HCT116 (cell line): ENCODE measurements at regions not wholly inside any gene's neighbourhood (a gene's known extent, or its start where the extent isn't known, plus 50 kb on each side); places are given as distances from the start of the nearest gene placed in this dataset.

Experiments used
- ATAC-seq: fragments of 200-7000 bp; cut with Tn5 transposase; 2 replicates; pipeline ENCODE4 v1.9.1; 2020; ENCODE audit warnings: mild to moderate bottlenecking, moderate library complexity
- BruUV-seq: library from RNA; stranded (reverse); fragments of 400-500 nt; replicated peaks from 2 replicates; lab custom pipeline; 2021; lab: Mats Ljungman, UMichigan
- CTCF ChIA-PET: fragments of 300-600 bp; sonication (Branson Sonifier 250); formaldehyde crosslinking; loops from one replicate; lab custom pipeline; 2021; ENCODE audit warnings: antibody characterized with exemption; lab: Charles Lee
- POLR2A ChIA-PET: fragments of 300-600, 350-600 bp; sonication (Branson Sonifier 250); formaldehyde crosslinking; loops from one replicate; lab custom pipeline; 2021; ENCODE audit warnings: antibody characterized with exemption; lab: Charles Lee
- RAD21 ChIA-PET, 2 experiments: fragments of 300-600 bp; sonication (Branson Sonifier 250); formaldehyde crosslinking; loops; one replicate each; lab custom pipeline; 2023; ENCODE audit warnings: low total read pairs in 2 of 2; ENCODE audit not compliant: uncharacterized antibody in 2 of 2, unreplicated experiment in 2 of 2, low non-redundant PET in 1 of 2; lab: Charles Lee
- DNase-seq: peaks from one replicate; pipeline ENCODE4 v3.0.0-alpha.2; 2010; ENCODE audit warnings: low read depth, low spot score
- H2AFZ ChIP-seq: fragments of 200-600 bp; shearing (Covaris generic), sonication (generic); 2 replicates; pipeline ENCODE4 v1.6.1; 2017; ENCODE audit warnings: low read depth, mixed run types, mixed read lengths, antibody characterized with exemption, low read length; ENCODE audit not compliant: poor library complexity, severe bottlenecking
- H3K27ac ChIP-seq: 2 replicates; pipeline ENCODE4 v1.5.1; 2012; ENCODE audit warnings: low read depth, low read length
- H3K27me3 ChIP-seq: fragments of 200-600 bp; sonication (generic); 2 replicates; pipeline ENCODE4 v1.6.1; 2016; ENCODE audit warnings: mixed run types, low read length, mixed read lengths; ENCODE audit not compliant: insufficient read depth
- H3K36me3 ChIP-seq, 2 experiments: fragments of 200-500 bp in 1 of 2; fragments of 200-600 bp in 1 of 2; sonication (Bioruptor generic) in 1 of 2; sonication (generic) in 1 of 2; 2 replicates each; pipeline versions ENCODE4 v1.5.1 to v1.6.1; 2014 to 2016; ENCODE audit warnings: low read length in 2 of 2, inconsistent platforms in 1 of 2, mixed read lengths in 1 of 2, mixed run types in 1 of 2; ENCODE audit not compliant: insufficient read depth in 2 of 2, control insufficient read depth in 1 of 2
- H3K4me1 ChIP-seq, 2 experiments: fragments of 200-600 bp in 1 of 2; sonication (generic) in 1 of 2; 2 replicates each; pipeline versions ENCODE4 v1.5.1 to v1.6.1; 2012 to 2017; ENCODE audit warnings: low read length in 2 of 2, inconsistent platforms in 1 of 2, mild to moderate bottlenecking in 1 of 2, mixed read lengths in 1 of 2, mixed run types in 1 of 2, moderate library complexity in 1 of 2; ENCODE audit not compliant: insufficient read depth in 2 of 2, control insufficient read depth in 1 of 2
- H3K4me2 ChIP-seq: fragments of 200-600 bp; sonication (generic); 2 replicates; pipeline ENCODE4 v1.6.1; 2017; ENCODE audit warnings: mixed run types, low read length, mixed read lengths
- H3K4me3 ChIP-seq, 2 experiments: fragments of 200-600 bp in 1 of 2; sonication (generic) in 1 of 2; replicated peaks in 1 of 2; 2 replicates each; pipeline ENCODE4 v1.5.1; 2011 to 2016; ENCODE audit warnings: low read length in 2 of 2, control low read depth in 1 of 2, low read depth in 1 of 2, mild to moderate bottlenecking in 1 of 2, mixed read lengths in 1 of 2, mixed run types in 1 of 2
- H3K79me2 ChIP-seq: fragments of 200-600 bp; sonication (generic); 2 replicates; pipeline ENCODE4 v1.6.1; 2017; ENCODE audit warnings: mild to moderate bottlenecking, mixed run types, low read length, moderate library complexity, mixed read lengths; ENCODE audit not compliant: insufficient read depth
- H3K9ac ChIP-seq: fragments of 200-600 bp; sonication (generic); 2 replicates; pipeline ENCODE4 v1.6.1; 2016; ENCODE audit warnings: low read length, mixed read lengths
- H3K9me2 ChIP-seq: fragments of 200-600 bp; sonication (generic), shearing (Covaris generic); 2 replicates; pipeline ENCODE4 v1.6.1; 2017; ENCODE audit warnings: mixed run types, mild to moderate bottlenecking, moderate library complexity; ENCODE audit not compliant: insufficient read depth
- H3K9me3 ChIP-seq, 2 experiments: fragments of 200-500 bp in 1 of 2; fragments of 200-600 bp in 1 of 2; sonication (Bioruptor generic) in 1 of 2; sonication (generic) in 1 of 2; 2 replicates each; pipeline ENCODE4 v1.6.1; 2014 to 2017; ENCODE audit warnings: low read length in 2 of 2, mixed read lengths in 2 of 2, inconsistent platforms in 1 of 2, low read depth in 1 of 2, mild to moderate bottlenecking in 1 of 2, mixed run types in 1 of 2, moderate library complexity in 1 of 2; ENCODE audit not compliant: control insufficient read depth in 1 of 2, insufficient read depth in 1 of 2
- H4K20me1 ChIP-seq: fragments of 200-600 bp; sonication (generic), shearing (Covaris generic); 2 replicates; pipeline ENCODE4 v1.6.1; 2017; ENCODE audit warnings: mixed run types, mild to moderate bottlenecking, moderate library complexity; ENCODE audit not compliant: insufficient read depth
- ATF3 ChIP-seq: IDR thresholded peaks from 2 replicates; pipeline ENCODE4 v1.6.1; 2012
- CBX3 ChIP-seq: IDR thresholded peaks from 2 replicates; pipeline ENCODE4 v1.6.1; 2012; ENCODE audit warnings: low read depth
- CEBPB ChIP-seq: IDR thresholded peaks from 2 replicates; pipeline ENCODE4 v1.6.1; 2012; ENCODE audit warnings: low read depth
- EGR1 ChIP-seq: IDR thresholded peaks from 2 replicates; pipeline ENCODE4 v1.6.1; 2012; ENCODE audit warnings: low read depth
- RAD21 ChIP-seq: IDR thresholded peaks from 2 replicates; pipeline ENCODE4 v1.6.1; 2012; ENCODE audit warnings: low read depth, mild to moderate bottlenecking
- REST ChIP-seq: IDR thresholded peaks from 2 replicates; pipeline ENCODE4 v1.6.1; 2012; ENCODE audit warnings: low read depth
- SIN3A ChIP-seq: IDR thresholded peaks from 2 replicates; pipeline ENCODE4 v1.6.1; 2012; ENCODE audit warnings: low read depth
- SRF ChIP-seq: IDR thresholded peaks from 2 replicates; pipeline ENCODE4 v1.6.1; 2012; ENCODE audit warnings: low read depth
- ZNF274 ChIP-seq: fragments of 200-500 bp; sonication (Bioruptor generic); IDR thresholded peaks from 2 replicates; pipeline ENCODE4 v1.6.1; 2014; ENCODE audit warnings: mild to moderate bottlenecking, low read depth, low read length, inconsistent platforms
- intact Hi-C: fragments of 100-400 bp; cut with micrococcal nuclease; formaldehyde crosslinking; loops from 2 replicates; pipeline ENCODE4 v1.10.0; 2022

GRCh38 chr7:69088185-69088584 is 510.1 kb upstream of the AUTS2 start:
- TF ChIP-seq CBX3 (no peak), EGR1 (no peak), SIN3A (no peak), ATF3 (no peak), ZNF274 (no peak), REST (no peak)
- H3K79me2 ChIP-seq: no peaks in the 10 kb centered on the region
- CTCF ChIA-PET: no interaction called here

GRCh38 chr7:69090936-69091335 is 507.3 kb upstream of the AUTS2 start:
- DNase-seq (no peak), ATAC-seq (no peak)
- ChIA-PET POLR2A (no interaction called here), CTCF (no interaction called here), RAD21 (no interaction called here)
- TF ChIP-seq CEBPB (no peak), SRF (no peak), RAD21 (no peak), ATF3 (no peak)
- Histone ChIP-seq H3K27me3 (no peaks in the 10 kb centered on the region), H3K9me3 (peaks cover 0 to 32% of the 10 kb centered on the region in 2 experiments; a peak in 2 of 4 replicates), H3K79me2 (no peaks in the 10 kb centered on the region), H3K4me3 (no peak overlapping the region), H3K27ac (no peak overlapping the region), H3K36me3 (no peaks in the 10 kb centered on the region), H3K4me1 (no peaks in the 10 kb centered on the region), H4K20me1 (no peaks in the 10 kb centered on the region), H3K9me2 (no peaks in the 10 kb centered on the region), H2AFZ (no peak overlapping the region), H3K4me2 (no peak overlapping the region), H3K9ac (no peak overlapping the region)
- no TSS peak for BruUV-seq
- intact Hi-C loops: no loop called here

More at GRCh38 chr7:69088185-69088584, 510.1 kb upstream of the AUTS2 start:
- H3K36me3 ChIP-seq: no peaks in the 10 kb centered on the region
- no peaks in the 10 kb centered on the region for H4K20me1 ChIP-seq
- H3K4me1 ChIP-seq: no peaks in the 10 kb centered on the region
- intact Hi-C loops: no loop called here
- ATAC-seq (no peak), DNase-seq (no peak)
- no peak overlapping the region for H2AFZ ChIP-seq
- H3K27me3 ChIP-seq: no peaks in the 10 kb centered on the region
- BruUV-seq: no TSS peak
- H3K4me3 ChIP-seq: no peak overlapping the region
- no peaks in the 10 kb centered on the region for H3K9me2 ChIP-seq
- no peak overlapping the region for H3K9ac ChIP-seq
- H3K27ac ChIP-seq: no peak overlapping the region
- peaks cover 0 to 26% of the 10 kb centered on the region in 2 experiments; a peak in 2 of 4 replicates for H3K9me3 ChIP-seq
- RAD21 ChIA-PET: no interaction called here
- H3K4me2 ChIP-seq: no peak overlapping the region
- POLR2A ChIA-PET: no interaction called here
